ENCODE measurements at regions not wholly inside any gene's neighbourhood (a gene's known extent, or its start where the extent isn't known, plus 50 kb on each side); places are given as distances from the start of the nearest gene placed in this dataset.

- TF ChIP-seq CTCF (conservative IDR thresholded peaks at IDR 0.05; ENCODE audit: low read length) (no peak), EZH2phosphoT487 (IDR thresholded peaks at IDR 0.05; ENCODE audit: borderline replicate concordance) (no peak)
These were observed 483.3 kb downstream of the TBC1D22A start for GRCh38 chr22:47245786-47246185.
